DOHH2 (cell line): ENCODE measurements at regions not wholly inside any gene's neighbourhood (a gene's known extent, or its start where the extent isn't known, plus 50 kb on each side); places are given as distances from the start of the nearest gene placed in this dataset.
"Not testable (repeated sequence)": the region's sequence is repeated elsewhere in the genome, so short reads cannot be mapped to it uniquely, and the experiment has no call there.

Experiments
- H3F3A ChIP-seq: fragments of 200-600 bp; sonication (generic), shearing (Covaris generic); 2 replicates; pipeline ENCODE4 v1.6.0; 2016; ENCODE audit warnings: antibody characterized with exemption, mild to moderate bottlenecking; ENCODE audit not compliant: control insufficient read depth, insufficient read depth
- H3K27ac ChIP-seq: fragments of 200-600 bp; sonication (generic); 2 replicates; pipeline ENCODE4 v1.5.1; 2014; ENCODE audit warnings: low read depth, mild to moderate bottlenecking, low read length, moderate library complexity
- H3K27me3 ChIP-seq: fragments of 200-600 bp; sonication (generic); 2 replicates; pipeline ENCODE4 v1.6.1; 2014; ENCODE audit warnings: mild to moderate bottlenecking, low read length, mixed read lengths; ENCODE audit not compliant: control insufficient read depth
- H3K36me3 ChIP-seq: fragments of 200-600 bp; sonication (generic); 2 replicates; pipeline ENCODE4 v1.6.1; 2014; ENCODE audit warnings: mild to moderate bottlenecking, low read length, moderate library complexity, mixed read lengths; ENCODE audit not compliant: control insufficient read depth
- H3K4me1 ChIP-seq: fragments of 200-600 bp; sonication (generic); 2 replicates; pipeline ENCODE4 v1.6.1; 2014; ENCODE audit warnings: mild to moderate bottlenecking, low read length, mixed read lengths; ENCODE audit not compliant: control insufficient read depth
- H3K4me2 ChIP-seq: fragments of 200-600 bp; sonication (generic); 2 replicates; pipeline ENCODE4 v1.6.0; 2014; ENCODE audit warnings: mild to moderate bottlenecking, low read length, moderate library complexity
- H3K4me3 ChIP-seq: fragments of 200-600 bp; sonication (generic); 2 replicates; pipeline ENCODE4 v1.5.1; 2014; ENCODE audit warnings: mild to moderate bottlenecking, low read length, mixed read lengths
- H3K79me2 ChIP-seq: fragments of 200-600 bp; sonication (generic); 2 replicates; pipeline ENCODE4 v1.6.1; 2014; ENCODE audit warnings: mild to moderate bottlenecking, low read length, mixed read lengths; ENCODE audit not compliant: control insufficient read depth
- H3K9me2 ChIP-seq: fragments of 200-600 bp; sonication (generic); replicated peaks from 2 replicates; pipeline ENCODE4 v1.6.1; 2014; ENCODE audit warnings: mild to moderate bottlenecking, low read length, mixed read lengths; ENCODE audit not compliant: control insufficient read depth
- H3K9me3 ChIP-seq: fragments of 200-600 bp; sonication (generic); 2 replicates; pipeline ENCODE4 v1.6.1; 2014; ENCODE audit warnings: antibody characterized with exemption, low read length, mixed read lengths; ENCODE audit not compliant: control insufficient read depth, insufficient read depth
- H4K20me1 ChIP-seq: fragments of 200-600 bp; sonication (generic); 2 replicates; pipeline ENCODE4 v1.6.0; 2014; ENCODE audit warnings: low read depth, mild to moderate bottlenecking, antibody characterized with exemption, low read length, moderate library complexity; ENCODE audit not compliant: control insufficient read depth, insufficient read depth
- CTCF ChIP-seq: fragments of 200-600 bp; sonication (generic); IDR thresholded peaks from one replicate; pipeline ENCODE4 v1.5.1; 2014; ENCODE audit warnings: antibody characterized with exemption, mild to moderate bottlenecking, low read depth, low read length; ENCODE audit not compliant: poor library complexity, severe bottlenecking
- EZH2phosphoT487 ChIP-seq: fragments of 200-600 bp; sonication (generic); IDR thresholded peaks from 2 replicates; pipeline ENCODE4 v1.6.1; 2017; ENCODE audit warnings: borderline replicate concordance, mild to moderate bottlenecking, antibody characterized with exemption, low read length, moderate library complexity, mixed read lengths

GRCh38 chr6:91193446-91193845 lies 606.6 kb upstream of the MAP3K7 start:
- H4K20me1 ChIP-seq: no peaks in the 10 kb centered on the region
- no peak overlapping the region for H3K27ac ChIP-seq
- H3K79me2 ChIP-seq: no peaks in the 10 kb centered on the region
- H3K36me3 ChIP-seq: no peaks in the 10 kb centered on the region
- no peak for TF ChIP-seq EZH2phosphoT487
- no peak for TF ChIP-seq CTCF
- no peaks in the 10 kb centered on the region for H3K9me2 ChIP-seq
- no peaks in the 10 kb centered on the region for H3F3A ChIP-seq
- H3K4me3 ChIP-seq: no peak overlapping the region
- H3K9me3 ChIP-seq: no peaks in the 10 kb centered on the region
- no peaks in the 10 kb centered on the region for H3K4me1 ChIP-seq
- H3K4me2 ChIP-seq: no peak overlapping the region
- H3K27me3 ChIP-seq: no peaks in the 10 kb centered on the region

GRCh38 chr6:91190041-91190440 lies 603.2 kb upstream of the MAP3K7 start:
- H3K9me2 ChIP-seq, H3K36me3 ChIP-seq, H4K20me1 ChIP-seq, H3K79me2 ChIP-seq, H3K4me2 ChIP-seq, H3K27me3 ChIP-seq, H3K27ac ChIP-seq, H3K9me3 ChIP-seq, H3F3A ChIP-seq, H3K4me3 ChIP-seq, H3K4me1 ChIP-seq: not testable (repeated sequence)

GRCh38 chr6:91185072-91185471 lies 598.2 kb upstream of the MAP3K7 start:
- H3K9me2 ChIP-seq: no peaks in the 10 kb centered on the region
- H3K27ac ChIP-seq: no peak overlapping the region
- no peaks in the 10 kb centered on the region for H4K20me1 ChIP-seq
- no peak for TF ChIP-seq EZH2phosphoT487
- no peak for TF ChIP-seq CTCF
- no peaks in the 10 kb centered on the region for H3K4me1 ChIP-seq
- no peak overlapping the region for H3K4me3 ChIP-seq
- H3K27me3 ChIP-seq: no peaks in the 10 kb centered on the region
- no peaks in the 10 kb centered on the region for H3K9me3 ChIP-seq
- no peak overlapping the region for H3K4me2 ChIP-seq
- H3K36me3 ChIP-seq: no peaks in the 10 kb centered on the region
- no peaks in the 10 kb centered on the region for H3K79me2 ChIP-seq
- H3F3A ChIP-seq: no peaks in the 10 kb centered on the region

- Histone ChIP-seq H4K20me1 (no peaks in the 10 kb centered on the region), H3K36me3 (no peaks in the 10 kb centered on the region), H3K4me1 (no peaks in the 10 kb centered on the region), H3K4me3 (no peak overlapping the region), H3K79me2 (no peaks in the 10 kb centered on the region), H3K9me2 (no peaks in the 10 kb centered on the region), H3K4me2 (no peak overlapping the region), H3F3A (no peaks in the 10 kb centered on the region), H3K9me3 (no peaks in the 10 kb centered on the region), H3K27me3 (no peaks in the 10 kb centered on the region), H3K27ac (no peak overlapping the region)
- no peak for TF ChIP-seq EZH2phosphoT487
- no peak for TF ChIP-seq CTCF
These were observed 594.5 kb upstream of the MAP3K7 start for GRCh38 chr6:91181416-91181815.
